GM19372 (cell line): ENCODE measurements at regions not wholly inside any gene's neighbourhood (a gene's known extent, or its start where the extent isn't known, plus 50 kb on each side); places are given as distances from the start of the nearest gene placed in this dataset.

Experiments
- ATAC-seq: cut with Tn5 transposase; IDR thresholded peaks from one replicate; pipeline ENCODE4 v1.9.1; 2021; ENCODE audit warnings: mild to moderate bottlenecking, low read depth, moderate library complexity; ENCODE audit not compliant: unreplicated experiment

GRCh38 chr19:28500982-28501630, 711.8 kb downstream of the UQCRFS1 start:
- no peak for ATAC-seq

DNA sequence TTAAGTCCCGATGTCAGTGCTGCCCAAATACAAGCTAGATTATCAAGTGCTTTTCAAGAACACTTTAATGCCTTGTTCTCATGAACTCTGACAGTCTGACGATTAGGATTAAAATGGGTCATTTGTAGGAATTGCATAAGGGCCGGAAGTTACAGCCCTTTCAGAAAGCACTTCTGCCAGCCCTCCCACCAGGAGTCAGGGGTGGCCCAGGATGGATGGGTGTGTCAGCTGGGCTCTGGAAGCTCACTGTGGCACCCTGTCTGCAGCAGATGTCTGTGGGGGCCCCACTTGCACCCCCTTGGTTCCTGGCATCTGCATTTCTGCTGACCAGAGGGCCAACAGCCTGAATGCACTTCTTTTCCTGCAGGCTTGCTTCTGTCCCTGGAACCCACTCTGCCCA, 712.7 kb downstream of the UQCRFS1 start:
- ATAC-seq: no peak

- no peak for ATAC-seq
Measured at GRCh38 chr19:28498404-28498976, 714.5 kb downstream of the UQCRFS1 start.

- ATAC-seq: no peak
Measured at GRCh38 chr19:28497887-28498286, 715.1 kb downstream of the UQCRFS1 start.

GRCh38 chr19:28497137-28497536, 715.8 kb downstream of the UQCRFS1 start:
- no peak for ATAC-seq

GRCh38 chr19:28495046-28495445, 717.9 kb downstream of the UQCRFS1 start:
- ATAC-seq: no peak

- no peak for ATAC-seq
Measured at GRCh38 chr19:28494461-28494860, 718.5 kb downstream of the UQCRFS1 start.

DNA sequence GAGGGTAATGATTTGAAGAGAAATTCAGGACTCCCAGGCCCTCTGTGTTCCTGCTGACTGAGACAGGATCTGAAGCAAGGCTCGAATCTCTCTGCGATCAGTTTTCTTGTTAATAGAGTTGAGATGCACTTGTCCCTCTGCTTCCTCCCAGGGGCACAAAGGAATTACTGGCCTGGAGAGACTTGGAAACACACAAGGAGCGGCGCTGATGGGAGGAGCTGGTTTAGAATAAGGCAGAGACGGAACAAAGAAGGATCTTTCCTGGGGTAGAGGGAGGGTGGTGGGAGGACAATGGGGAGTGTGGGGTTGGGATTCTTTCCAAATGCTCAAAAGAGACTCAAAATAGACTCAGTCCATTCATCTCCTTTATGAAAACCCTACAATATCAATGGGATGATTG, 719.1 kb downstream of the UQCRFS1 start:
- no peak for ATAC-seq

- ATAC-seq: no peak
Measured at GRCh38 chr19:28492621-28493020, 720.3 kb downstream of the UQCRFS1 start.

- no peak for ATAC-seq
Measured at GRCh38 chr19:28492201-28492600, 720.8 kb downstream of the UQCRFS1 start.

DNA sequence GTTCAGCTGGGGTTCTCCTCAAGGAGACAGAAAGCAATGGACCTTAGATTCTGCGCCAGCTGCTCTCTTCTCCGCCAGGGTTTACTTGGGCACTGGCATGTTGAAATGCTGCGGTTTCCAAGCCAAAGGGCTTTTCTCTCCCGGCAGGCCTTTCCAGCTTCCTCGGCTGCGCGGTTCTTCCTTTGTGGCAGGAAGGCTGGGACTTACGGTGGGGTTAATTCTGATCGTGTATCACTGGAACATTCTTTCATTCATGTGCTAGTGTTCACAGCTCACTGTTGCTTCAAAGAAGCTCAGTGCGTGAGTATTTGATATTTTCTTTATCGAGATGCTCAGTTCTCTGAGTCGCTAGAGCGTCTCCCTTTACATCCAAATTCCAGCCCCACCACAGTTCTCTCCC, 723.2 kb downstream of the UQCRFS1 start:
- no peak for ATAC-seq

DNA sequence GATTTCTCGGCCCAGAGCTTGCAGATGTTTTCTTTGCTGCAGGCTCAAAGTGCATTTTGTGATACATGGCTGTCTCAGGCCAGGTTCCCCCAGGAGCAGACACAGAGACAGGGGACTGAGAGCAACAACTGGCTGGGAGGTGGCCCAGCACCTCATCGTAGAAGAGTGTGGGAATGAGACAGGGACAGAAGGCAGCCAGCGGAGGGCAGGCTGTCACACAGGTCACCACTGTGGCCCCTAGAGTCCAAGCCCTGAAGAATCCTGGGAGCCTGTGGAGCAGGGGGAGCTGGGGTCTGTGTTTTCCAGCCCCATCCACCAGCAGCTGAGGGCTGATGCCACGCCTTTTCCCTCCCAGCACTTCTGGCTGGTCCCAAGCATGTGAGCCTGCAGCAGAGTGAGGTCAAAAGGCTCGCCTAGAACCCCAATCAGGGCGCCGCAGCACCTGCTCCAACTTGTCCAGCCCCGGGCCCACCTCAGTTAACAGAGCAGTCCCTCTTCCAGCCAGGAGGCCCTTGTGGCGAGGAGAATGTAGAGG, 723.8 kb downstream of the UQCRFS1 start:
- no peak for ATAC-seq

GRCh38 chr19:28487999-28488398, 725.0 kb downstream of the UQCRFS1 start:
- ATAC-seq: no peak

- no peak for ATAC-seq
Measured at GRCh38 chr19:28486926-28487325, 726.0 kb downstream of the UQCRFS1 start.

DNA sequence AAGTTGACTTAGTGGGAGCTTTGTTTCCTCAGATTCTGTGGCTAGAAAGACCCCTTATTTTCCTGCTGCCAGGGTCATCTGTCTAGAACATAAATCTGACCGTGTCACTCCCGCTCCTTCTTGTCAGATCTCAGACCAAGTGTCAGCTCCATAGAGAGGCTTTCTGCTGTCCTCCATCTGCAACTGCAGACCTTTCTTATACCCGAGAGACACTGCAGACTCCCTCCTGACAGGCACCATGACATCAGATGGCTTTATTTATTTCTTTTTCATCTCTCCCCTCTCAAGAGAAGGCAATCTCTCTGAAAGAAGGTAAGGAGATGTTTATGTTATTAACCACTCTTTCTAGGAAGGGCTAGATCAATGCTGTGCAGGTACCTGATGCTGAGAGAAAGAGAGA, 726.5 kb downstream of the UQCRFS1 start:
- no peak for ATAC-seq

- ATAC-seq: no peak
Measured at GRCh38 chr19:28485292-28485691, 727.7 kb downstream of the UQCRFS1 start.

DNA sequence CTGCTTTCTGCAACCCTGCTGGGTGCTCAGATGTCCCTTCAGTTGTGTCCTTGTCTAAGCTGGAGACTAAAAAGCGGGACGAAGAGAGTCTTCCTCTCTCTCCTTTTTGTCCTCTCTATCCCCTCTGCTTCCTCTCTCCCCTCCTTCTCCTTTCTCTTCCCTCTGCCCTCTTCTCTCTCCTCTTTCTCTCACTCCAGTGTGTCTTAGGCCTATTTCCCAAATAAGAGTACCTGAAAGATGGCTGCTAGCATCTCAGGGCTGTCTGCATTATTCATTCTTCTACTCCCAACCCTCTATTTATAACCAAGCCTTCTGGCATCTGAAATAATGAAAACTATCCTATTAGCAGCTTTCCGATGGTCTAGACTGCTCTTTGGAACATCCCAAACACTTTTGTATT, 729.8 kb downstream of the UQCRFS1 start:
- ATAC-seq: no peak

DNA sequence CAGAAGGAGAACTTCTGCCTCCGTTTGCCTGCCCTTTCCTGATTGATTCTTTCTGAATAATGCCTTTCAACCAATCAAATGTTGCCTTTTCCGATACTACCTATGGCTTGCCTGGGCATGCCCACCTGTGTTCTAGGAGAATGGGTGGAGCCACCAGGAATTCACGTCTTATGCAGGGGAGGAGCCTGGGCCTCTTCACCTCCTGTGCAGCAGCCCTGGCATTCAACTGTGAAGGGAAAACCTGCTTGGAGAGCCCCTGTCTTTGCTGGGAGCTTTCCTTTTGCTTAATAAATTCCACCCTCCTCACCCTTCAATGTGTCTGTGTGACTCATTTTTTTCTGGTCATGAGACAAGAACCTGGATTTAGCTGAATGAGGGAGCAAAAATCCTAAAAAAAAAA, 730.7 kb downstream of the UQCRFS1 start:
- no peak for ATAC-seq

GRCh38 chr19:28481674-28482073, 731.3 kb downstream of the UQCRFS1 start:
- no peak for ATAC-seq

DNA sequence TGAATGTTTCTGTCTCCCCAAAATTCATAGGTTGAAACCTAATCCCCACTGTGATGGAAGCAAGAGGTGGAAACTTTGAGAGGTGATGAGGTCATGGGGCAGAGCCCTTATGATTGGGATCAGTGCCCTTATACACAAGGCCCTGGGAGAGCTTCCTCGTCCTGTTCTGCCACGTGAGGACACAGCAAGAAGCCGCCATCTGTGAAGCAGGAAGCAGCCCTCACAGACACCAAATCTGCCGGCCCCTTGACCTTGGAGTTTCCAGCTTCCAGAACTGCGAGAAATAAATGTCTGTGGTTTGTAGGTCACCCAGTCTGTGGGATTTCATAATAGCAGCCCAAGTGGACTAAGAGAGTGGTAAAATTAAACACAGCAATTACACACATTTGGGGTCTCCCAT, 737.4 kb downstream of the UQCRFS1 start:
- no peak for ATAC-seq

DNA sequence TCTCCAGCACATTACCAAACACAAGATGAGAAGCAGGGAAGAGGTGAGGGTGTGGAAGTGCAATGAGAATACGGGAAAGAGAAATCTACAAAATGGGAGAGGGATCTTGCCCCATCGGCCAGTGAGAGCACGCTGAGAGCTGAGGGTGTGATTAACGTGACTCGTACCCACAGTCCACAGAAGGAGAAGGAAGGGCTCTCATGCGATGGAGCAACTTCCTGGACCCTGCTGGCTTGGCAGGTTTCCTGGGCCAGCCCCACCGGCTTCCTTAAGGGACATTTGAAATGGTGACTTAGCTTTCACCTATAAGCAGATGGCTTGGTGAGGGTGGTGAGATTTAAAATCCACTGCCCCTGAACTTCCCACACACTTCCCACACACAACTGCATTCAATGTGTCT, 740.1 kb downstream of the UQCRFS1 start:
- no peak for ATAC-seq

GRCh38 chr19:28471731-28472510, 741.0 kb downstream of the UQCRFS1 start:
- ATAC-seq: no peak
